ENCODE measurements at regions not wholly inside any gene's neighbourhood (a gene's known extent, or its start where the extent isn't known, plus 50 kb on each side); places are given as distances from the start of the nearest gene placed in this dataset.

- no peak overlapping the region for H3K4me3 ChIP-seq (ENCODE audit: low read depth, low read length)
These were observed 229.8 kb upstream of the HS6ST1 start for GRCh38 chr2:128548461-128548891.

GRCh38 chr2:128549094-128549493 is 230.4 kb upstream of the HS6ST1 start:
- no peak overlapping the region for H3K4me3 ChIP-seq (ENCODE audit: low read depth, low read length)

GRCh38 chr2:128549646-128550260 is 231.1 kb upstream of the HS6ST1 start:
- H3K4me3 ChIP-seq (ENCODE audit: low read depth, low read length): no peak overlapping the region

- H3K4me3 ChIP-seq (ENCODE audit: low read depth, low read length): no peak overlapping the region
These were observed 231.7 kb upstream of the HS6ST1 start for GRCh38 chr2:128550389-128550788.

- no peak overlapping the region for H3K4me3 ChIP-seq (ENCODE audit: low read depth, low read length)
These were observed 232.2 kb upstream of the HS6ST1 start for GRCh38 chr2:128550801-128551416.

GRCh38 chr2:128551435-128551834 is 232.8 kb upstream of the HS6ST1 start:
- no peak overlapping the region for H3K4me3 ChIP-seq (ENCODE audit: low read depth, low read length)

- H3K4me3 ChIP-seq (ENCODE audit: low read depth, low read length): no peak overlapping the region
These were observed 233.6 kb upstream of the HS6ST1 start for GRCh38 chr2:128552141-128552805.

GRCh38 chr2:128552806-128553551 is 234.3 kb upstream of the HS6ST1 start:
- no peak overlapping the region for H3K4me3 ChIP-seq (ENCODE audit: low read depth, low read length)

- H3K4me3 ChIP-seq (ENCODE audit: low read depth, low read length): no peak overlapping the region
These were observed 235.6 kb upstream of the HS6ST1 start for GRCh38 chr2:128554151-128554769.

GRCh38 chr2:128555433-128555832 is 236.8 kb upstream of the HS6ST1 start:
- no peak overlapping the region for H3K4me3 ChIP-seq (ENCODE audit: low read depth, low read length)

- H3K4me3 ChIP-seq (ENCODE audit: low read depth, low read length): no peak overlapping the region
These were observed 237.4 kb upstream of the HS6ST1 start for GRCh38 chr2:128556089-128556488.

- no peak overlapping the region for H3K4me3 ChIP-seq (ENCODE audit: low read depth, low read length)
These were observed 238.0 kb upstream of the HS6ST1 start for GRCh38 chr2:128556633-128557032.

- H3K4me3 ChIP-seq (ENCODE audit: low read depth, low read length): no peak overlapping the region
These were observed 238.4 kb upstream of the HS6ST1 start for GRCh38 chr2:128557069-128557468.

- no peak overlapping the region for H3K4me3 ChIP-seq (ENCODE audit: low read depth, low read length)
These were observed 239.2 kb upstream of the HS6ST1 start for GRCh38 chr2:128557831-128558241.

- no peak overlapping the region for H3K4me3 ChIP-seq (ENCODE audit: low read depth, low read length)
These were observed 239.8 kb upstream of the HS6ST1 start for GRCh38 chr2:128558441-128558840.

- H3K4me3 ChIP-seq (ENCODE audit: low read depth, low read length): no peak overlapping the region
These were observed 240.3 kb upstream of the HS6ST1 start for GRCh38 chr2:128558895-128559532.

GRCh38 chr2:128559533-128560515 is 241.2 kb upstream of the HS6ST1 start:
- H3K4me3 ChIP-seq (ENCODE audit: low read depth, low read length): no peak overlapping the region

GRCh38 chr2:128560718-128561117 is 242.1 kb upstream of the HS6ST1 start:
- no peak overlapping the region for H3K4me3 ChIP-seq (ENCODE audit: low read depth, low read length)

Data from iPS-11a (cell line).